GF-D8 (cell line): ENCODE measurements at regions not wholly inside any gene's neighbourhood (a gene's known extent, or its start where the extent isn't known, plus 50 kb on each side); places are given as distances from the start of the nearest gene placed in this dataset.

Source experiments
- DNase-seq: peaks from one replicate; lab custom pipeline; 2025; lab: John Stamatoyannopoulos, UW

GRCh38 chr10:131710142-131710861 lies 190.5 kb upstream of the PPP2R2D start:
- DNase-seq: no peak

- no peak for DNase-seq
These were observed 178.7 kb upstream of the PPP2R2D start for GRCh38 chr10:131722121-131722520.

- DNase-seq: no peak
These were observed 178.1 kb upstream of the PPP2R2D start for GRCh38 chr10:131722525-131723264.

GRCh38 chr10:131723297-131724168 lies 177.3 kb upstream of the PPP2R2D start:
- no peak for DNase-seq

- no peak for DNase-seq
These were observed 176.7 kb upstream of the PPP2R2D start for GRCh38 chr10:131724169-131724545.

GRCh38 chr10:131724891-131725580 lies 175.8 kb upstream of the PPP2R2D start:
- DNase-seq: no peak

GRCh38 chr10:131725581-131726069 lies 175.2 kb upstream of the PPP2R2D start:
- no peak for DNase-seq

- no peak for DNase-seq
These were observed 174.5 kb upstream of the PPP2R2D start for GRCh38 chr10:131726076-131726880.

- DNase-seq: no peak
These were observed 173.8 kb upstream of the PPP2R2D start for GRCh38 chr10:131726967-131727366.

- DNase-seq: no peak
These were observed 173.2 kb upstream of the PPP2R2D start for GRCh38 chr10:131727560-131727959.

GRCh38 chr10:131728286-131729228 lies 172.3 kb upstream of the PPP2R2D start:
- DNase-seq: no peak

GRCh38 chr10:131729361-131729760 lies 171.4 kb upstream of the PPP2R2D start:
- DNase-seq: no peak

GRCh38 chr10:131729938-131730660 lies 170.7 kb upstream of the PPP2R2D start:
- DNase-seq: no peak

- DNase-seq: no peak
These were observed 169.9 kb upstream of the PPP2R2D start for GRCh38 chr10:131730771-131731497.

- DNase-seq: no peak
These were observed 168.8 kb upstream of the PPP2R2D start for GRCh38 chr10:131731780-131732630.

- DNase-seq: no peak
These were observed 168.1 kb upstream of the PPP2R2D start for GRCh38 chr10:131732631-131733127.

GRCh38 chr10:131733596-131733995 lies 167.2 kb upstream of the PPP2R2D start:
- DNase-seq: no peak
